Common myeloid progenitor, CD34-positive (primary cell): ENCODE measurements at regions not wholly inside any gene's neighbourhood (a gene's known extent, or its start where the extent isn't known, plus 50 kb on each side); places are given as distances from the start of the nearest gene placed in this dataset.

Experiments used
- CTCF ChIA-PET: fragments of 350-600 bp; sonication (Branson Sonifier 250); formaldehyde crosslinking; loops from one replicate; lab custom pipeline; 2021; ENCODE audit warnings: antibody characterized with exemption; lab: Charles Lee
- POLR2A ChIA-PET: fragments of 350-600 bp; sonication (Branson Sonifier 250); formaldehyde crosslinking; loops from one replicate; lab custom pipeline; 2021; ENCODE audit warnings: antibody characterized with exemption; lab: Charles Lee
- DNase-seq, 3 donors: peaks; one replicate each; pipeline versions ENCODE4 v3.0.0 to v3.0.0-alpha.2; 2013
- H3K27ac ChIP-seq, 2 experiments: 1 replicate in 1 of 2; 2 replicates in 1 of 2; pipeline ENCODE4 v1.7.0; 2013; ENCODE audit warnings: inconsistent platforms in 2 of 2, low read length in 2 of 2, mild to moderate bottlenecking in 2 of 2, low read depth in 1 of 2, moderate library complexity in 1 of 2; ENCODE audit not compliant: severe bottlenecking in 2 of 2, insufficient read depth in 1 of 2, poor library complexity in 1 of 2
- H3K27me3 ChIP-seq, 5 experiments: replicated peaks in 2 of 5; 1 replicate in 3 of 5; 2 replicates in 2 of 5; pipeline versions ENCODE4 v1.6.1 to v1.7.0; 2013; ENCODE audit warnings: low read length in 4 of 5, mild to moderate bottlenecking in 2 of 5, moderate library complexity in 2 of 5, inconsistent platforms in 1 of 5; ENCODE audit not compliant: insufficient read depth in 5 of 5, control insufficient read depth in 4 of 5
- H3K36me3 ChIP-seq, 4 experiments: 1 replicate in 2 of 4; 2 replicates in 2 of 4; pipeline versions ENCODE4 v1.6.1 to v1.7.0; 2013; ENCODE audit warnings: low read length in 3 of 4, control low read depth in 1 of 4, mild to moderate bottlenecking in 1 of 4; ENCODE audit not compliant: control insufficient read depth in 4 of 4, insufficient read depth in 4 of 4
- H3K4me1 ChIP-seq, 4 experiments: 1 replicate in 3 of 4; 2 replicates in 1 of 4; pipeline versions ENCODE4 v1.6.1 to v1.7.1; 2013; ENCODE audit warnings: low read length in 3 of 4, mild to moderate bottlenecking in 3 of 4, control low read depth in 1 of 4, inconsistent platforms in 1 of 4, moderate library complexity in 1 of 4; ENCODE audit not compliant: control insufficient read depth in 4 of 4, insufficient read depth in 4 of 4; ENCODE audit errors: control extremely low read depth in 1 of 4
- H3K4me3 ChIP-seq, 7 experiments: 1 replicate in 4 of 7; 2 replicates in 3 of 7; pipeline versions ENCODE4 v1.5.1 to v1.7.0; 2013; ENCODE audit warnings: mild to moderate bottlenecking in 7 of 7, low read length in 6 of 7, moderate library complexity in 6 of 7, inconsistent platforms in 2 of 7, low read depth in 2 of 7, control low read depth in 1 of 7; ENCODE audit not compliant: insufficient read depth in 4 of 7, control insufficient read depth in 1 of 7; ENCODE audit errors: extremely low read depth in 1 of 7
- H3K9me3 ChIP-seq, 5 experiments: 1 replicate in 4 of 5; 2 replicates in 1 of 5; pipeline versions ENCODE4 v1.6.1 to v1.7.1; 2013; ENCODE audit warnings: low read length in 4 of 5, mild to moderate bottlenecking in 2 of 5, inconsistent platforms in 1 of 5, low read depth in 1 of 5, moderate library complexity in 1 of 5; ENCODE audit not compliant: control insufficient read depth in 4 of 5, insufficient read depth in 2 of 5; ENCODE audit errors: control extremely low read depth in 1 of 5
- whole genome bisulfite sequencing: methylation state at CpG from one replicate; pipeline ENCODE4 v1.1.5; 2013; ENCODE audit not compliant: insufficient coverage; 5-methylcytosine and 5-hydroxymethylcytosine counted together

DNA sequence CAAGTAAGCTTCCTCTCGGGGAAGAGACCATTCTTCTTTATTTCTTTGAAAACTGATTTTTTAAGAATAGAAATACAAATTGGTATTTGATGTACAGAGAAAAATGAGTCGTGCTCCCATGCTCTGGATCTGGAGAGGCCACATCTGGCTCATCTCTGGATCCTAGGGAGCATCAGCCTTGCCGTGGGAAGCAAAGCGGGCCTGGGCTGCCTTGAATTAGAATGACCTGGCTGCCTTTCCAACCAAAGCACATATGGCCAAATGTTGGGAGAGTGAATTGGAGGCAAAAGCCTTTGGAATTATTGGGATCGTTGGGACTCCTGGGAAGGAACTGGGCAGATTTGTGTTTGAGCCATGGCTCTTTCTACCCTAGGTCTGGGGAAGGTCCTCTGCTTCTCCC is 80.0 kb downstream of the SLC25A47 start:
- CTCF ChIA-PET, result interaction anchor here (0.8 to 2.3 kb wide), 4 partner anchors 18 to 37 kb away, joined by 3 to 12 read pairs (median 4); no protein-coding TSS in a partner anchor
- WGBS, result 100% methylated on average over 4 of the region's 5 CpGs
- Histone ChIP-seq H3K4me3 (no peak overlapping the region), H3K4me1 (peaks cover 6 to 23% (median 20%) of the 10 kb centered on the region in 4 experiments), H3K9me3 (no peaks in the 10 kb centered on the region), H3K27ac (no peak overlapping the region), H3K27me3 (peaks cover 0 to 3% (median 0%) of the 10 kb centered on the region in 5 experiments), H3K36me3 (no peaks in the 10 kb centered on the region)
- POLR2A ChIA-PET, result no interaction called here
- DNase-seq, result no peak

DNA sequence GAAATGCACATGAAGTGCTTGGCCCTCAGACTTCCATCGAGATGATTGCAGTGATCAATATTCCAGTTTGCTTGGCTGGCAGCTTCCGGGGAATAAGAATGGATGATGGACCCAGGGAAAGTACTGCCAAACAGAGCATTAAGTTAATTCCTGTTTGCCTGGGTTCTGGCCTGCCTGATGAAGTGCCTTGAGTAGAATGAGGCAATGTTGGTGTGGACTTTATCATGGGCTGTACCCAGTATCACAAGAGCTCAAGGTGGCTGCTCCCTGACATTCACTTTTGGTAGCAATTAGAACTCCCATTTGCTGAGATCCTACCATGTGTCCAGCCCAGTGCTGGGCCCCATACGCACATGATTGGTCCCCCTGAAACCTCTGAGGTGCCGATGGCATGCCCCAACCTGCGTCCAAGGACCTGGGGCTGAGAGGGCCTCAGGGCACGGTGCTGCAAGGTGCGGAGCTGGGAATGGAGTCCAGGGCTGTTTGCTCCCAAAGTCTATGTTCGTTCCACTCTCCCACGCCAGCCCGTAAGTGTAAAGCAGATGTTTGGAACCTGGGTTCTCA is 80.7 kb downstream of the SLC25A47 start:
- 100% methylated on average over 5 of the region's 10 CpGs for WGBS
- no peaks in the 10 kb centered on the region for H3K9me3 ChIP-seq
- H3K27ac ChIP-seq, result no peak overlapping the region
- no peak for DNase-seq
- peaks cover 0 to 3% (median 0%) of the 10 kb centered on the region in 5 experiments for H3K27me3 ChIP-seq
- no peaks in the 10 kb centered on the region for H3K36me3 ChIP-seq
- POLR2A ChIA-PET, result no interaction called here
- H3K4me1 ChIP-seq, result peaks cover 6 to 23% (median 20%) of the 10 kb centered on the region in 4 experiments
- no peak overlapping the region for H3K4me3 ChIP-seq
- CTCF ChIA-PET, result interaction anchor here (0.8 to 2.3 kb wide), 3 partner anchors 19 to 34 kb away, joined by 3 to 12 read pairs (median 5); no protein-coding TSS in a partner anchor

DNA sequence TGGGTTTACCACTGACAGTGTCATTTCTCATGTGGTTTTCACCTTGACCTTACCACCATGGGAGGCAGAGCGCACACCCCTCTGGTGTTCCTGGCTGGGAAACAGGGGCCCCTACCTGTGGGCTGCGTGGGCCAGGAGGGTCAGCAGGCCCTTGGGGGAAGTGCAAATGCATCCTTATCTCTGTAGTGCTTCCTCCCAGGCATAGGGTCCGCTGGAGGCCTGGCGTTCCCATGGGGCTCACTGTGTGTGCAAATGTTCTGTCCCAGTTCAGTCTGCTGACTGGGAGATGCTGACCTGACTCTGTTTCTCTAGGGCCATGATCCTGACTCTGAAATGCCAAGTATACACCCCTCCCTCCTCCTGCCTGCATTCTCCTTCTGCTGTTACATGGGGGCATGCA is 81.3 kb downstream of the SLC25A47 start:
- Histone ChIP-seq H3K27me3 (peaks cover 0 to 2% (median 0%) of the 10 kb centered on the region in 5 experiments), H3K4me1 (peaks cover 6 to 23% (median 20%) of the 10 kb centered on the region in 4 experiments), H3K36me3 (no peaks in the 10 kb centered on the region), H3K27ac (no peak overlapping the region), H3K9me3 (no peaks in the 10 kb centered on the region), H3K4me3 (no peak overlapping the region)
- CTCF ChIA-PET, result interaction anchor here (0.6 to 1.2 kb wide), 2 partner anchors 20 to 1260 kb away, joined by 4 to 5 read pairs; no protein-coding TSS in a partner anchor
- WGBS, result 54% methylated on average over 4 of the region's 4 CpGs
- DNase-seq, result no peak
- POLR2A ChIA-PET, result no interaction called here

DNA sequence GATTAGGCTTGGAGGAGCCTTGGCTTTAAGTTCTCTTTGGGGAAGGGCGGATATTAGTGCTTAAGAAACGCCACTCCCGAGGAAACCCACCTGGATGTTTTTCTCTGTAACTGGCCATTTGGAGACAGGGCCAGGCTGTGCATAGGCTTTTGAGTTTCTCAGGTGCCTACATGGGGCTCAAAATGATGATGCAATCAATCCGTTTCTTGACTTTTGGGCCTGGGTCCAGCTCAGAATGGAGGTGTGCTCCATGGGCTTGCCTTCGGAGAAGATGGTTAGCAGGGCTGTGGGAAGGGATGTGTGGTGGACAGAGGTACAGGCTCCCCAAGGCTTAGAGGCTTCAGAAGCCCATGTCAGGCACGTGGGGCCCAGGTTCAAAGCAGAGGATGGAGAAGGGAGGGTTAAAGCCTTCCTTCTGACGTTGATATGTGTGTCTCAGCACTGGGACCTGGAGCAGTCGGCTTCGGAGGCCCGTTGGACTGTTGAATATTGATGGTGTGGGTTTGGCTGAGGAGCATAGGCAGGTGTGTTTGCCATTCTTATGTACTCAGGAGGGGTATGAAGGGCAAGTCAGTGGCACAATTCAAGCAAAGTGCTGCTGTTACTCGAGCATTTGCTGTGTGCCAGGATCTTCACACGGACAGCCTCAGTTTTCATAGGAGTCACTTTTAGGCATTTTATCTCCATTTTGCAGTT is 82.8 kb downstream of the SLC25A47 start:
- no peaks in the 10 kb centered on the region for H3K36me3 ChIP-seq
- no peak for DNase-seq
- H3K27ac ChIP-seq, result no peak overlapping the region
- no peaks in the 10 kb centered on the region for H3K9me3 ChIP-seq
- H3K4me1 ChIP-seq, result peaks cover 6 to 23% (median 20%) of the 10 kb centered on the region in 4 experiments
- 98% methylated on average over 8 of the region's 12 CpGs for WGBS
- H3K4me3 ChIP-seq, result no peak overlapping the region
- peaks cover 0 to 2% (median 0%) of the 10 kb centered on the region in 5 experiments for H3K27me3 ChIP-seq
- POLR2A ChIA-PET, result no interaction called here
- CTCF ChIA-PET, result no interaction called here

DNA sequence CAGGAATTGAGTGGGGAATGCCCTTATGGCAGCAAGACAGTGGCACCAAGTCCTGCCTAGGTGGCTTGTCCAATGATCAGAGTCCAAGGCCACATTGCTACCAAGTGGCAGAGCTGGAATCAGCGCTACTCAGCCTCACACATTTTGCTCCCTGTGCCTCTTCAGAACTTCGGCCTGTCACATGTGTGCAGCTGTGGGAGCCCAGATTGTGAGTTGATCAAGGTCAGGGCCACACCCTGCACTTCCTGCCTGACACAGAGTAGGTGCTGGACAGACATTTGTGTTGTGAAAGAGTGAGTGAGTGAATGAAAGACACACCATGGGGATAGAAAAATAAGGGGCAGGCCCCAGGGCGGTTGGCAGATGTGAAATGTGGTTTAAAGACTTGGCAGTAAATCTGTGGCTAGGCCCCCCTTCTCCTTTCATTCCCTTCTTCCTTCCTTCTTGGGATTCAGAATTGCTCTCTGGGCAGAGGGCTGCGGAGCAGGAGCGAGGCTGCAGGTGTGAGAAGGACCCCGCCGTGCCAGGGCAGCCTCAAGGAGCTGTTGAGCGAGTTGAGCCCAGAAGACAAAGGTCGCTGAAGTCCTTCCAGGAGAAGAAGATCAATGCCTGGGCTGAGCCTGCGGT is 83.5 kb downstream of the SLC25A47 start:
- H3K27me3 ChIP-seq, result peaks cover 0 to 2% (median 0%) of the 10 kb centered on the region in 5 experiments
- no peaks in the 10 kb centered on the region for H3K36me3 ChIP-seq
- no peaks in the 10 kb centered on the region for H3K9me3 ChIP-seq
- ChIA-PET CTCF (interaction anchor here (1.1 to 2.1 kb wide), 2 partner anchors 21 to 23 kb away, joined by 4 to 8 read pairs; no protein-coding TSS in a partner anchor), POLR2A (interaction anchor here (1.5 kb wide), 1 partner anchor 10 kb away, joined by 3 read pairs; no protein-coding TSS in a partner anchor)
- no peak overlapping the region for H3K27ac ChIP-seq
- H3K4me1 ChIP-seq, result peaks cover 6 to 23% (median 20%) of the 10 kb centered on the region in 4 experiments
- no peak overlapping the region for H3K4me3 ChIP-seq
- WGBS, result 29% methylated on average over 8 of the region's 10 CpGs
- peak in 2 of 3 donors; percentile 39 to 58 for DNase-seq

DNA sequence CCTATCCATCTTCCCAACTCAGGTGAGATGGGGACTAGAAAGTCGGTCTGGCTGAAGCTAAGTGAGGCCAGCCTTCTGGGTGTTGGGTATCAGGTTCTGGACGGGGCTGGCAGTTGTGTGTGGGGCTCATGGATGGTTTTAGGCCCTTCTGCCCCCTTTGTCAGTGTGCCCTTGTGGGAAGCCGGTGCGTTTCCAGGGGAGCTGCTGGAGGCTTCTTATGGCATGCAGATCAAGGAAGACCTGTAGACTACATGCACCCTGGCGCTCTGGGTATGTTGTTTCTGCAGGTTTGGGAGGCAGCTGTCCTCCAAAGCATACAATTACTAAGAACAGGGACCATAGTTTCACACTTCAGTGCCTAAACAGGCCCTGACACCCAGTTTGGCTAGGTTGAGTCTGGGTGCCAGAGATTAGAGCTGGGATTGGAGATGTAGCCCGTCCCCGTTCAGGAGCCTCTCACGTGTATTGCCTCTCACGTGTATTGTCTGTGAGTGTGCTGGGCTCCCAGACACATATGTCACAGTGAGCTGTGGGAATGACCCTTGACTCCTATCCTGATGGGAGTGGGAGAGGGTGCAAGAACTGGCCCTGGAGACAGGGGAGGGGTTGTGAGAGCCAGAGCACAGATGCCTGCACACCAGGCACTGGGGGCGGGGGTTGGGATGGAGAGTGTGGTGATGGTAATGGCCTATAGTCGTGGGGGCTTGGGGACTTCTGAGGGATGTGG is 84.4 kb downstream of the SLC25A47 start:
- 100% methylated on average over 7 of the region's 11 CpGs for WGBS
- Histone ChIP-seq H3K36me3 (no peaks in the 10 kb centered on the region), H3K4me1 (peaks cover 6 to 22% (median 17%) of the 10 kb centered on the region in 4 experiments), H3K4me3 (no peak overlapping the region), H3K9me3 (no peaks in the 10 kb centered on the region), H3K27ac (no peak overlapping the region), H3K27me3 (peaks cover 0 to 2% (median 0%) of the 10 kb centered on the region in 5 experiments)
- no peak for DNase-seq
- POLR2A ChIA-PET, result interaction anchor here (1.5 kb wide), 1 partner anchor 11 kb away, joined by 3 read pairs; no protein-coding TSS in a partner anchor
- CTCF ChIA-PET, result interaction anchor here (1.1 to 2.1 kb wide), 2 partner anchors 22 to 24 kb away, joined by 4 to 8 read pairs; no protein-coding TSS in a partner anchor
